WTC11 (cell line): ENCODE measurements at regions not wholly inside any gene's neighbourhood (a gene's known extent, or its start where the extent isn't known, plus 50 kb on each side); places are given as distances from the start of the nearest gene placed in this dataset.

Experiments
- ATAC-seq: fragments of 200-7000 bp; cut with Tn5 transposase; 2 replicates; pipeline ENCODE4 v1.10.0; 2021; ENCODE audit warnings: mild to moderate bottlenecking, moderate library complexity
- CTCF ChIA-PET: fragments of 300-600 bp; sonication (Branson Sonifier 250); formaldehyde crosslinking; loops from one replicate; lab custom pipeline; 2021; ENCODE audit warnings: antibody characterized with exemption; lab: Charles Lee
- POLR2A ChIA-PET: fragments of 350-600 bp; sonication (Branson Sonifier 250); formaldehyde crosslinking; loops from one replicate; lab custom pipeline; 2021; ENCODE audit warnings: antibody characterized with exemption; lab: Charles Lee
- DNase-seq: peaks from one replicate; pipeline ENCODE4 v3.0.0; 2021; ENCODE audit warnings: low spot score
- H3K27ac Mint-ChIP-seq: 2 replicates; pipeline ENCODE4 v1.8.0; 2021; ENCODE audit warnings: mixed read lengths
- H3K27me3 Mint-ChIP-seq: 2 replicates; pipeline ENCODE4 v1.8.0; 2021; ENCODE audit warnings: low read depth, mild to moderate bottlenecking, moderate library complexity, mixed read lengths
- H3K36me3 Mint-ChIP-seq: 2 replicates; pipeline ENCODE4 v1.8.0; 2021; ENCODE audit warnings: mixed read lengths
- H3K4me1 Mint-ChIP-seq: 2 replicates; pipeline ENCODE4 v1.8.0; 2022; ENCODE audit warnings: mixed read lengths
- H3K4me3 Mint-ChIP-seq: 2 replicates; pipeline ENCODE4 v1.8.0; 2021; ENCODE audit warnings: mild to moderate bottlenecking, moderate library complexity, mixed read lengths
- H3K9me3 Mint-ChIP-seq: 2 replicates; pipeline ENCODE4 v1.8.0; 2021; ENCODE audit warnings: mixed read lengths
- CREM ChIP-seq: sonication (generic); formaldehyde crosslinking; IDR thresholded peaks from 2 replicates; pipeline ENCODE4 v1.8.1; 2022; ENCODE audit warnings: mild to moderate bottlenecking, missing genetic modification reagents, moderate library complexity
- ETV6 ChIP-seq: sonication (generic); formaldehyde crosslinking; IDR thresholded peaks from 2 replicates; pipeline ENCODE4 v1.8.1; 2022; ENCODE audit warnings: mild to moderate bottlenecking, missing genetic modification reagents
- GTF2I ChIP-seq: fragments of 250-450 bp; sonication (Bioruptor Pico); conservative IDR thresholded peaks from 2 replicates; pipeline ENCODE4 v1.4.0; 2021; ENCODE audit warnings: mild to moderate bottlenecking
- JUN ChIP-seq: sonication (generic); formaldehyde crosslinking; IDR thresholded peaks from 2 replicates; pipeline ENCODE4 v1.8.0; 2023; ENCODE audit warnings: mild to moderate bottlenecking, missing genetic modification reagents
- KAT7 ChIP-seq: sonication (generic); formaldehyde crosslinking; IDR thresholded peaks from 2 replicates; pipeline ENCODE4 v1.8.1; 2023; ENCODE audit warnings: missing genetic modification reagents, mild to moderate bottlenecking, borderline replicate concordance
- NR2C2 ChIP-seq: sonication (generic); formaldehyde crosslinking; IDR thresholded peaks from 2 replicates; pipeline ENCODE4 v1.8.0; 2022; ENCODE audit warnings: mild to moderate bottlenecking, missing genetic modification reagents
- RELA ChIP-seq: sonication (generic); formaldehyde crosslinking; IDR thresholded peaks from 2 replicates; pipeline ENCODE4 v1.8.1; 2022; ENCODE audit warnings: missing genetic modification reagents, mild to moderate bottlenecking, borderline replicate concordance
- SMAD3 ChIP-seq: sonication (generic); formaldehyde crosslinking; IDR thresholded peaks from 2 replicates; pipeline ENCODE4 v1.8.0; 2022; ENCODE audit warnings: missing genetic modification reagents, mild to moderate bottlenecking, borderline replicate concordance
- SMAD4 ChIP-seq: sonication (generic); formaldehyde crosslinking; IDR thresholded peaks from 2 replicates; pipeline ENCODE4 v1.8.0; 2022; ENCODE audit warnings: mild to moderate bottlenecking, missing genetic modification reagents
- TP53 ChIP-seq: sonication (generic); formaldehyde crosslinking; IDR thresholded peaks from 2 replicates; pipeline ENCODE4 v1.8.1; 2023; ENCODE audit warnings: mild to moderate bottlenecking, missing genetic modification reagents
- ZNF121 ChIP-seq: sonication (generic); formaldehyde crosslinking; IDR thresholded peaks from 2 replicates; pipeline ENCODE4 v1.8.0; 2023; ENCODE audit warnings: missing genetic modification reagents
- ZNF232 ChIP-seq: sonication (generic); formaldehyde crosslinking; IDR thresholded peaks from 2 replicates; pipeline ENCODE4 v1.8.0; 2022; ENCODE audit warnings: mild to moderate bottlenecking, missing genetic modification reagents
- ZNF317 ChIP-seq: sonication (generic); formaldehyde crosslinking; IDR thresholded peaks from 2 replicates; pipeline ENCODE4 v1.8.1; 2023; ENCODE audit warnings: low read depth, mild to moderate bottlenecking, moderate library complexity, missing genetic modification reagents, borderline replicate concordance
- TF ChIP-seq, protein P1 (sequence below): fragments of 250-450 bp; sonication (Bioruptor Pico); IDR thresholded peaks from 2 replicates; pipeline ENCODE4 v1.9.0; 2021; ENCODE audit warnings: mild to moderate bottlenecking, borderline replicate concordance
- TF ChIP-seq, protein P2 (sequence below): sonication (generic); formaldehyde crosslinking; IDR thresholded peaks from 2 replicates; pipeline ENCODE4 v1.8.1; 2022; ENCODE audit warnings: mild to moderate bottlenecking, moderate library complexity, missing genetic modification reagents
- TF ChIP-seq, protein P3 (sequence below): sonication (generic); formaldehyde crosslinking; IDR thresholded peaks from 2 replicates; pipeline ENCODE4 v1.8.1; 2023; ENCODE audit warnings: mild to moderate bottlenecking, missing genetic modification reagents
- TF ChIP-seq, protein P4 (sequence below): sonication (generic); formaldehyde crosslinking; IDR thresholded peaks from 2 replicates; pipeline ENCODE4 v1.8.1; 2023; ENCODE audit warnings: mild to moderate bottlenecking, missing genetic modification reagents, borderline replicate concordance
- TF ChIP-seq, protein P5 (sequence below): fragments of 250-450 bp; sonication (Bioruptor Pico); IDR thresholded peaks from 2 replicates; pipeline ENCODE4 v1.9.0; 2021; ENCODE audit warnings: mild to moderate bottlenecking
- TF ChIP-seq, protein P6 (sequence below): sonication (generic); formaldehyde crosslinking; IDR thresholded peaks from 2 replicates; pipeline ENCODE4 v1.8.0; 2023; ENCODE audit warnings: missing genetic modification reagents
- TF ChIP-seq, protein P7 (sequence below): sonication (generic); formaldehyde crosslinking; IDR thresholded peaks from 2 replicates; pipeline ENCODE4 v1.8.1; 2023; ENCODE audit warnings: mild to moderate bottlenecking, missing genetic modification reagents

DNA sequence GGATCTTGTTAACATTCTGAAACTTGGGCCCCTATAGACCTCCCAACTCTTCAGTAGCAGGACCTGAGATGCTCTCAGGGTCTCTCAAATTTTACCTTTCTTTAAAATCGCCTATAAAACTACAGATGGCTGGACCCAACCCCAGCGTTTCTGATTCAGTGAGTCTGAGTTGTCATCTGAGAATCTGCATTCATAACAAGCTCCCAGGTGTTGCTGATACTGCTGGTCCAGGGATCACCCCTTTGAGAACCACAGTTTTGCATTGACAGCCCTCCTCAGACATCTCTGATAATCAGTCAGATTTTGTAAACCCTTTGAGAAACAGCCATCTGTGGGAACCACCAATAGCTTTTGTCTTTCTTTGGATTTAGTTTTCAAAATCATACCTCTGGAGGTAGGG is 315.8 kb downstream of the CYRIA start (continued):
- TF ChIP-seq, protein P1, sequence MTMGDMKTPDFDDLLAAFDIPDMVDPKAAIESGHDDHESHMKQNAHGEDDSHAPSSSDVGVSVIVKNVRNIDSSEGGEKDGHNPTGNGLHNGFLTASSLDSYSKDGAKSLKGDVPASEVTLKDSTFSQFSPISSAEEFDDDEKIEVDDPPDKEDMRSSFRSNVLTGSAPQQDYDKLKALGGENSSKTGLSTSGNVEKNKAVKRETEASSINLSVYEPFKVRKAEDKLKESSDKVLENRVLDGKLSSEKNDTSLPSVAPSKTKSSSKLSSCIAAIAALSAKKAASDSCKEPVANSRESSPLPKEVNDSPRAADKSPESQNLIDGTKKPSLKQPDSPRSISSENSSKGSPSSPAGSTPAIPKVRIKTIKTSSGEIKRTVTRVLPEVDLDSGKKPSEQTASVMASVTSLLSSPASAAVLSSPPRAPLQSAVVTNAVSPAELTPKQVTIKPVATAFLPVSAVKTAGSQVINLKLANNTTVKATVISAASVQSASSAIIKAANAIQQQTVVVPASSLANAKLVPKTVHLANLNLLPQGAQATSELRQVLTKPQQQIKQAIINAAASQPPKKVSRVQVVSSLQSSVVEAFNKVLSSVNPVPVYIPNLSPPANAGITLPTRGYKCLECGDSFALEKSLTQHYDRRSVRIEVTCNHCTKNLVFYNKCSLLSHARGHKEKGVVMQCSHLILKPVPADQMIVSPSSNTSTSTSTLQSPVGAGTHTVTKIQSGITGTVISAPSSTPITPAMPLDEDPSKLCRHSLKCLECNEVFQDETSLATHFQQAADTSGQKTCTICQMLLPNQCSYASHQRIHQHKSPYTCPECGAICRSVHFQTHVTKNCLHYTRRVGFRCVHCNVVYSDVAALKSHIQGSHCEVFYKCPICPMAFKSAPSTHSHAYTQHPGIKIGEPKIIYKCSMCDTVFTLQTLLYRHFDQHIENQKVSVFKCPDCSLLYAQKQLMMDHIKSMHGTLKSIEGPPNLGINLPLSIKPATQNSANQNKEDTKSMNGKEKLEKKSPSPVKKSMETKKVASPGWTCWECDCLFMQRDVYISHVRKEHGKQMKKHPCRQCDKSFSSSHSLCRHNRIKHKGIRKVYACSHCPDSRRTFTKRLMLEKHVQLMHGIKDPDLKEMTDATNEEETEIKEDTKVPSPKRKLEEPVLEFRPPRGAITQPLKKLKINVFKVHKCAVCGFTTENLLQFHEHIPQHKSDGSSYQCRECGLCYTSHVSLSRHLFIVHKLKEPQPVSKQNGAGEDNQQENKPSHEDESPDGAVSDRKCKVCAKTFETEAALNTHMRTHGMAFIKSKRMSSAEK (CRISPR knock-in tag), result no peak
- TF ChIP-seq SMAD3 (CRISPR knock-in tag) (no peak), RELA (CRISPR knock-in tag) (no peak), SMAD4 (CRISPR knock-in tag) (no peak), ZNF121 (no peak), ZNF317 (CRISPR knock-in tag) (no peak)
- TF ChIP-seq, protein P2, sequence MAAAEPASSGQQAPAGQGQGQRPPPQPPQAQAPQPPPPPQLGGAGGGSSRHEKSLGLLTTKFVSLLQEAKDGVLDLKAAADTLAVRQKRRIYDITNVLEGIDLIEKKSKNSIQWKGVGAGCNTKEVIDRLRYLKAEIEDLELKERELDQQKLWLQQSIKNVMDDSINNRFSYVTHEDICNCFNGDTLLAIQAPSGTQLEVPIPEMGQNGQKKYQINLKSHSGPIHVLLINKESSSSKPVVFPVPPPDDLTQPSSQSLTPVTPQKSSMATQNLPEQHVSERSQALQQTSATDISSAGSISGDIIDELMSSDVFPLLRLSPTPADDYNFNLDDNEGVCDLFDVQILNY, result no peak
- TF ChIP-seq, protein P3, sequence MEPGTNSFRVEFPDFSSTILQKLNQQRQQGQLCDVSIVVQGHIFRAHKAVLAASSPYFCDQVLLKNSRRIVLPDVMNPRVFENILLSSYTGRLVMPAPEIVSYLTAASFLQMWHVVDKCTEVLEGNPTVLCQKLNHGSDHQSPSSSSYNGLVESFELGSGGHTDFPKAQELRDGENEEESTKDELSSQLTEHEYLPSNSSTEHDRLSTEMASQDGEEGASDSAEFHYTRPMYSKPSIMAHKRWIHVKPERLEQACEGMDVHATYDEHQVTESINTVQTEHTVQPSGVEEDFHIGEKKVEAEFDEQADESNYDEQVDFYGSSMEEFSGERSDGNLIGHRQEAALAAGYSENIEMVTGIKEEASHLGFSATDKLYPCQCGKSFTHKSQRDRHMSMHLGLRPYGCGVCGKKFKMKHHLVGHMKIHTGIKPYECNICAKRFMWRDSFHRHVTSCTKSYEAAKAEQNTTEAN (CRISPR knock-in tag), result no peak
- TF ChIP-seq, protein P4, sequence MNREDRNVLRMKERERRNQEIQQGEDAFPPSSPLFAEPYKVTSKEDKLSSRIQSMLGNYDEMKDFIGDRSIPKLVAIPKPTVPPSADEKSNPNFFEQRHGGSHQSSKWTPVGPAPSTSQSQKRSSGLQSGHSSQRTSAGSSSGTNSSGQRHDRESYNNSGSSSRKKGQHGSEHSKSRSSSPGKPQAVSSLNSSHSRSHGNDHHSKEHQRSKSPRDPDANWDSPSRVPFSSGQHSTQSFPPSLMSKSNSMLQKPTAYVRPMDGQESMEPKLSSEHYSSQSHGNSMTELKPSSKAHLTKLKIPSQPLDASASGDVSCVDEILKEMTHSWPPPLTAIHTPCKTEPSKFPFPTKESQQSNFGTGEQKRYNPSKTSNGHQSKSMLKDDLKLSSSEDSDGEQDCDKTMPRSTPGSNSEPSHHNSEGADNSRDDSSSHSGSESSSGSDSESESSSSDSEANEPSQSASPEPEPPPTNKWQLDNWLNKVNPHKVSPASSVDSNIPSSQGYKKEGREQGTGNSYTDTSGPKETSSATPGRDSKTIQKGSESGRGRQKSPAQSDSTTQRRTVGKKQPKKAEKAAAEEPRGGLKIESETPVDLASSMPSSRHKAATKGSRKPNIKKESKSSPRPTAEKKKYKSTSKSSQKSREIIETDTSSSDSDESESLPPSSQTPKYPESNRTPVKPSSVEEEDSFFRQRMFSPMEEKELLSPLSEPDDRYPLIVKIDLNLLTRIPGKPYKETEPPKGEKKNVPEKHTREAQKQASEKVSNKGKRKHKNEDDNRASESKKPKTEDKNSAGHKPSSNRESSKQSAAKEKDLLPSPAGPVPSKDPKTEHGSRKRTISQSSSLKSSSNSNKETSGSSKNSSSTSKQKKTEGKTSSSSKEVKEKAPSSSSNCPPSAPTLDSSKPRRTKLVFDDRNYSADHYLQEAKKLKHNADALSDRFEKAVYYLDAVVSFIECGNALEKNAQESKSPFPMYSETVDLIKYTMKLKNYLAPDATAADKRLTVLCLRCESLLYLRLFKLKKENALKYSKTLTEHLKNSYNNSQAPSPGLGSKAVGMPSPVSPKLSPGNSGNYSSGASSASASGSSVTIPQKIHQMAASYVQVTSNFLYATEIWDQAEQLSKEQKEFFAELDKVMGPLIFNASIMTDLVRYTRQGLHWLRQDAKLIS, result no peak
- TF ChIP-seq, protein P5, sequence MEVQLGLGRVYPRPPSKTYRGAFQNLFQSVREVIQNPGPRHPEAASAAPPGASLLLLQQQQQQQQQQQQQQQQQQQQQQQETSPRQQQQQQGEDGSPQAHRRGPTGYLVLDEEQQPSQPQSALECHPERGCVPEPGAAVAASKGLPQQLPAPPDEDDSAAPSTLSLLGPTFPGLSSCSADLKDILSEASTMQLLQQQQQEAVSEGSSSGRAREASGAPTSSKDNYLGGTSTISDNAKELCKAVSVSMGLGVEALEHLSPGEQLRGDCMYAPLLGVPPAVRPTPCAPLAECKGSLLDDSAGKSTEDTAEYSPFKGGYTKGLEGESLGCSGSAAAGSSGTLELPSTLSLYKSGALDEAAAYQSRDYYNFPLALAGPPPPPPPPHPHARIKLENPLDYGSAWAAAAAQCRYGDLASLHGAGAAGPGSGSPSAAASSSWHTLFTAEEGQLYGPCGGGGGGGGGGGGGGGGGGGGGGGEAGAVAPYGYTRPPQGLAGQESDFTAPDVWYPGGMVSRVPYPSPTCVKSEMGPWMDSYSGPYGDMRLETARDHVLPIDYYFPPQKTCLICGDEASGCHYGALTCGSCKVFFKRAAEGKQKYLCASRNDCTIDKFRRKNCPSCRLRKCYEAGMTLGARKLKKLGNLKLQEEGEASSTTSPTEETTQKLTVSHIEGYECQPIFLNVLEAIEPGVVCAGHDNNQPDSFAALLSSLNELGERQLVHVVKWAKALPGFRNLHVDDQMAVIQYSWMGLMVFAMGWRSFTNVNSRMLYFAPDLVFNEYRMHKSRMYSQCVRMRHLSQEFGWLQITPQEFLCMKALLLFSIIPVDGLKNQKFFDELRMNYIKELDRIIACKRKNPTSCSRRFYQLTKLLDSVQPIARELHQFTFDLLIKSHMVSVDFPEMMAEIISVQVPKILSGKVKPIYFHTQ, result no peak

DNA sequence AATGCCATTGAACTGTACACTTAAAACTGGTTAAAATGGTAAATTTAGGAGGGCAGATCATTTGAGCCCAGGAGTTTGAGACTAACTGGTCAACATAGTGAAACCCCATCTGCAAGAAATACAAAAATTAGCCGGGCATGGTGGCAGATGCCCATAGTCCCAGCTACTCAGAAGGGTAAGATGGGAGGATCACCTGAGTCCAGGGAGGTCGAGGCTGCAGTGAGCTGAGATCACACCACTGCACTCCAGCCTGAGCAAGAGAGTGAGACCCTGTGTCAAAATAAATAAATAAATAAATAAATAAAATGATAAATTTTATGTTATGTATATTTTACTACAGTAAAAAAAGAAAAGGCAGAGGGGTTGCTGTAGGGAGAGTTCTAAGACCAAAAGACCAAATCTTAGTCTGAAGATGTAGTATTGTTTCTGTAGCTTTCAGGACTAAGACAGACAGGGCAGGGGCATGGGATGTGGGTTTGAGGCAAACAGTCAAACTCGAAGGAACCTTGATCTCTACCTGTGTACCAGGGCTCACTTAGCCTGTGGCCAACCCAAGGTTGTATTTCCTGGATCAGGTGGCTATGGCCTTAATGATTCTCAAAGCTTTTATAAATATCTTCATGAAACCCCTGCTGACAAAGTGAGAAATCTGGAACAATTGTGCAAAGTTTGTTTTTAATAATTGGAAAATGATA is 316.7 kb downstream of the CYRIA start:
- DNase-seq (no peak), ATAC-seq (no peak)
- Mint-ChIP-seq H3K4me1 (peaks cover 8% of the 10 kb centered on the region), H3K27me3 (peaks cover 3% of the 10 kb centered on the region; the same call in 1 of the 2 replicates), H3K4me3 (no peak overlapping the region), H3K9me3 (peaks cover 40% of the 10 kb centered on the region), H3K36me3 (peaks cover 31% of the 10 kb centered on the region), H3K27ac (no peak overlapping the region)
- ChIA-PET POLR2A (no interaction called here), CTCF (interaction anchor here (0.6 kb wide), 1 partner anchor 1289 kb away, joined by 3 read pairs; no protein-coding TSS in a partner anchor)
- TF ChIP-seq TP53, result no peak
- TF ChIP-seq KAT7 (CRISPR knock-in tag), result no peak
- TF ChIP-seq NR2C2 (CRISPR knock-in tag), result no peak
- TF ChIP-seq GTF2I, result no peak
- no peak for TF ChIP-seq ETV6 (CRISPR knock-in tag)
- no peak for TF ChIP-seq ZNF232 (CRISPR knock-in tag)
- TF ChIP-seq CREM (CRISPR knock-in tag), result no peak
- TF ChIP-seq, protein P6, sequence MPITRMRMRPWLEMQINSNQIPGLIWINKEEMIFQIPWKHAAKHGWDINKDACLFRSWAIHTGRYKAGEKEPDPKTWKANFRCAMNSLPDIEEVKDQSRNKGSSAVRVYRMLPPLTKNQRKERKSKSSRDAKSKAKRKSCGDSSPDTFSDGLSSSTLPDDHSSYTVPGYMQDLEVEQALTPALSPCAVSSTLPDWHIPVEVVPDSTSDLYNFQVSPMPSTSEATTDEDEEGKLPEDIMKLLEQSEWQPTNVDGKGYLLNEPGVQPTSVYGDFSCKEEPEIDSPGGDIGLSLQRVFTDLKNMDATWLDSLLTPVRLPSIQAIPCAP (CRISPR knock-in tag), result no peak
- TF ChIP-seq, protein P7, sequence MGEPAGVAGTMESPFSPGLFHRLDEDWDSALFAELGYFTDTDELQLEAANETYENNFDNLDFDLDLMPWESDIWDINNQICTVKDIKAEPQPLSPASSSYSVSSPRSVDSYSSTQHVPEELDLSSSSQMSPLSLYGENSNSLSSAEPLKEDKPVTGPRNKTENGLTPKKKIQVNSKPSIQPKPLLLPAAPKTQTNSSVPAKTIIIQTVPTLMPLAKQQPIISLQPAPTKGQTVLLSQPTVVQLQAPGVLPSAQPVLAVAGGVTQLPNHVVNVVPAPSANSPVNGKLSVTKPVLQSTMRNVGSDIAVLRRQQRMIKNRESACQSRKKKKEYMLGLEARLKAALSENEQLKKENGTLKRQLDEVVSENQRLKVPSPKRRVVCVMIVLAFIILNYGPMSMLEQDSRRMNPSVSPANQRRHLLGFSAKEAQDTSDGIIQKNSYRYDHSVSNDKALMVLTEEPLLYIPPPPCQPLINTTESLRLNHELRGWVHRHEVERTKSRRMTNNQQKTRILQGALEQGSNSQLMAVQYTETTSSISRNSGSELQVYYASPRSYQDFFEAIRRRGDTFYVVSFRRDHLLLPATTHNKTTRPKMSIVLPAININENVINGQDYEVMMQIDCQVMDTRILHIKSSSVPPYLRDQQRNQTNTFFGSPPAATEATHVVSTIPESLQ, result no peak
- TF ChIP-seq JUN (CRISPR knock-in tag), result no peak
